CD4-positive, alpha-beta T cell (primary cell): ENCODE measurements at regions not wholly inside any gene's neighbourhood (a gene's known extent, or its start where the extent isn't known, plus 50 kb on each side); places are given as distances from the start of the nearest gene placed in this dataset.

Experiments used
- ATAC-seq: fragments of 200-7000 bp; cut with Tn5 transposase; one replicate; pipeline ENCODE4 v1.10.0; 2022; ENCODE audit warnings: mild to moderate bottlenecking; ENCODE audit not compliant: poor library complexity
- CTCF ChIA-PET: fragments of 350-600 bp; sonication (Branson Sonifier 250); formaldehyde crosslinking; loops from one replicate; lab custom pipeline; 2021; ENCODE audit warnings: antibody characterized with exemption, inconsistent platforms; lab: Charles Lee
- POLR2A ChIA-PET: fragments of 350-600 bp; sonication (Branson Sonifier 250); formaldehyde crosslinking; loops from one replicate; lab custom pipeline; 2021; ENCODE audit warnings: antibody characterized with exemption, inconsistent platforms; lab: Charles Lee
- DNase-seq, 14 experiments: peaks; one replicate each; pipeline ENCODE4 v3.0.0-alpha.2; 2013 to 2020; ENCODE audit warnings: mixed read lengths in 2 of 14
- H3K27ac ChIP-seq, 2 donors: one replicate each; pipeline versions ENCODE4 v1.5.1 to v1.7.0; 2013; ENCODE audit warnings: low read length in 2 of 2, low read depth in 1 of 2, mild to moderate bottlenecking in 1 of 2
- H3K27me3 ChIP-seq, 2 experiments: 1 replicate in 1 of 2; 2 replicates in 1 of 2; pipeline versions ENCODE4 v1.6.1 to v1.7.0; 2013; ENCODE audit warnings: low read length in 2 of 2, control low read depth in 1 of 2, mild to moderate bottlenecking in 1 of 2, moderate library complexity in 1 of 2; ENCODE audit not compliant: insufficient read depth in 2 of 2, control insufficient read depth in 1 of 2
- H3K36me3 ChIP-seq: one replicate; pipeline ENCODE4 v1.6.1; 2013; ENCODE audit warnings: low read length, control low read depth; ENCODE audit not compliant: insufficient read depth
- H3K4me1 ChIP-seq: one replicate; pipeline ENCODE4 v1.6.1; 2013; ENCODE audit warnings: low read length, control low read depth; ENCODE audit not compliant: insufficient read depth
- H3K4me3 ChIP-seq: one replicate; pipeline ENCODE4 v1.5.1; 2013; ENCODE audit warnings: mild to moderate bottlenecking, low read length, moderate library complexity
- H3K9me3 ChIP-seq, 2 experiments: 1 replicate in 1 of 2; 2 replicates in 1 of 2; pipeline versions ENCODE4 v1.6.1 to v1.7.0; 2013; ENCODE audit warnings: low read length in 2 of 2, mild to moderate bottlenecking in 2 of 2, control low read depth in 1 of 2, moderate library complexity in 1 of 2; ENCODE audit not compliant: control insufficient read depth in 1 of 2, insufficient read depth in 1 of 2
- H3K27ac Mint-ChIP-seq: one replicate; pipeline ENCODE4 v1.8.0; 2020; ENCODE audit warnings: mixed read lengths
- H3K27me3 Mint-ChIP-seq: one replicate; pipeline ENCODE4 v1.8.0; 2021; ENCODE audit warnings: mixed read lengths
- H3K36me3 Mint-ChIP-seq: one replicate; pipeline ENCODE4 v1.8.0; 2021; ENCODE audit warnings: low read depth, mixed read lengths
- H3K4me1 Mint-ChIP-seq: one replicate; pipeline ENCODE4 v1.8.0; 2021; ENCODE audit warnings: low read depth, mixed read lengths
- H3K4me3 Mint-ChIP-seq: one replicate; pipeline ENCODE4 v1.8.0; 2020; ENCODE audit warnings: mild to moderate bottlenecking, mixed read lengths
- H3K9me3 Mint-ChIP-seq: one replicate; pipeline ENCODE4 v1.8.0; 2020; ENCODE audit warnings: mixed read lengths
- CTCF ChIP-seq: fragments of 200-600 bp; IDR thresholded peaks from one replicate; pipeline ENCODE4 v1.8.0; 2022; ENCODE audit warnings: antibody characterized with exemption, mild to moderate bottlenecking
- intact Hi-C, 2 experiments: fragments of 100-400 bp; cut with DNase I in 1 of 2; cut with micrococcal nuclease in 1 of 2; formaldehyde crosslinking; loops; one replicate each; pipeline versions ENCODE4 v1.15.1 to v1.9.0; 2023 to 2025; cut with DNase I, micrococcal nuclease

- Histone ChIP-seq H3K9me3 (no peaks in the 10 kb centered on the region), H3K36me3 (no peaks in the 10 kb centered on the region), H3K27me3 (no peaks in the 10 kb centered on the region), H3K4me1 (no peaks in the 10 kb centered on the region), H3K4me3 (no peak overlapping the region), H3K27ac (no peak overlapping the region)
- no peaks in the 10 kb centered on the region for H3K36me3 Mint-ChIP-seq
- ATAC-seq, result no peak
- H3K9me3 Mint-ChIP-seq, result no peaks in the 10 kb centered on the region
- ChIA-PET POLR2A (no interaction called here), CTCF (no interaction called here)
- intact Hi-C loops, result no loop called here
- TF ChIP-seq CTCF, result no peak
- no peaks in the 10 kb centered on the region for H3K4me1 Mint-ChIP-seq
- no peak for DNase-seq
- no peak overlapping the region for H3K27ac Mint-ChIP-seq
- no peak overlapping the region for H3K4me3 Mint-ChIP-seq
- no peaks in the 10 kb centered on the region for H3K27me3 Mint-ChIP-seq
These were observed 145.0 kb upstream of the GYPC start for GRCh38 chr2:126510960-126511359.

- Histone ChIP-seq H3K9me3 (no peaks in the 10 kb centered on the region), H3K27ac (no peak overlapping the region), H3K4me3 (no peak overlapping the region), H3K36me3 (no peaks in the 10 kb centered on the region), H3K4me1 (no peaks in the 10 kb centered on the region), H3K27me3 (no peaks in the 10 kb centered on the region)
- no peaks in the 10 kb centered on the region for H3K36me3 Mint-ChIP-seq
- DNase-seq (no peak), ATAC-seq (no peak)
- ChIA-PET POLR2A (no interaction called here), CTCF (no interaction called here)
- no peak overlapping the region for H3K4me3 Mint-ChIP-seq
- no peaks in the 10 kb centered on the region for H3K27me3 Mint-ChIP-seq
- TF ChIP-seq CTCF, result no peak
- intact Hi-C loops, result no loop called here
- no peaks in the 10 kb centered on the region for H3K9me3 Mint-ChIP-seq
- no peak overlapping the region for H3K27ac Mint-ChIP-seq
- H3K4me1 Mint-ChIP-seq, result no peaks in the 10 kb centered on the region
These were observed 143.9 kb upstream of the GYPC start for GRCh38 chr2:126512026-126512425.

DNA sequence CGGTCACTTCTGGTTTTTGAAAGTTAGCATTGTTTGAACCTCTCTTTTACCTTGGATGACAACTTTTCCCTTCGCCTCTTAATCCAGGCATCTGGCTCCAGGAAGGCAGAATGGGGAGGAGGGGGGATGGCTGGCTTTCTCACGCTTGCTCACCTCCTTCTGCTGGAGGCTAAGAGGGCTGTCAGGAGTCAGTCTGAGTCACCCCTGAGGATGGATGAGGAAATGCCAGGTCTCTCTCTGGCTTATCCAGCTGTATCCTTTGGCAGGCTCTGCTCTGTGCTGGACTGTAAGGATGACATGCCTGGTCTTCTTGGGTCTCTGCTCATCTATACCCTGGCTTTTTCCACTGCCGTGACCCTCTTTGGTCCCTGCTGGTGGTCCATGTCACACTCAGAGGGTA lies 142.9 kb upstream of the GYPC start:
- TF ChIP-seq CTCF, result no peak

More for the DNA sequence above, 142.9 kb upstream of the GYPC start:
- Histone ChIP-seq H3K27ac (no peak overlapping the region), H3K36me3 (no peaks in the 10 kb centered on the region), H3K4me3 (no peak overlapping the region), H3K27me3 (no peaks in the 10 kb centered on the region), H3K9me3 (no peaks in the 10 kb centered on the region), H3K4me1 (no peaks in the 10 kb centered on the region)
- ATAC-seq, result no peak
- Mint-ChIP-seq H3K9me3 (no peaks in the 10 kb centered on the region), H3K4me3 (no peak overlapping the region), H3K27ac (no peak overlapping the region), H3K4me1 (no peaks in the 10 kb centered on the region), H3K36me3 (no peaks in the 10 kb centered on the region), H3K27me3 (no peaks in the 10 kb centered on the region)
- ChIA-PET POLR2A (no interaction called here), CTCF (no interaction called here)
- intact Hi-C loops, result no loop called here
- no peak for DNase-seq
